ENCODE measurements at regions not wholly inside any gene's neighbourhood (a gene's known extent, or its start where the extent isn't known, plus 50 kb on each side); places are given as distances from the start of the nearest gene placed in this dataset.

DNA sequence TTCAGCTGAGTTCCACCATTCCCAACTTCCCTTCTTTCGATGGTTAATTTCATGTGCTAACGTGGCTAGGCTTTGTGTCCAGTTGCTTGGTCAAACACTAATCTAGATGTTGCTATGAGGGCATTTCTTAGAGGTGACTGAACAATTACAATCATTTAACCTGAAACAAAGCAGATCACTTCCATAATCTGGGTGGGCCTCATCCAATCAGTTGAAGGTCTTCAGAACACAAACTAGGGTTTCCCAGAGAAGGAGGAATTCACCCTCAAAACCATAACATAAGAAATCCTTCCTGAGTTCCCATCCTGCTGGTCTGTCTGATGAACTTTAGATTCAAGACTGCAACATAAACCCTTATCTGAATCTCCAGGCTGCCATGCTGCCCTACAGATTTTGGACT, 2381.7 kb downstream of the MAT2B start:
- TF ChIP-seq FOXA2 (IDR thresholded peaks at IDR 0.05), result no peak
- no peak for TF ChIP-seq ATF3 (IDR thresholded peaks at IDR 0.05)
- TF ChIP-seq JUND (IDR thresholded peaks at IDR 0.05), result no peak
- TF ChIP-seq, protein P1, sequence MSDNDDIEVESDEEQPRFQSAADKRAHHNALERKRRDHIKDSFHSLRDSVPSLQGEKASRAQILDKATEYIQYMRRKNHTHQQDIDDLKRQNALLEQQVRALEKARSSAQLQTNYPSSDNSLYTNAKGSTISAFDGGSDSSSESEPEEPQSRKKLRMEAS (IDR thresholded peaks at IDR 0.05), result no peak
- TF ChIP-seq RXRA (IDR thresholded peaks at IDR 0.05), result no peak
- no peak for TF ChIP-seq HNF4G (IDR thresholded peaks at IDR 0.05)
- no peak for TF ChIP-seq REST (IDR thresholded peaks at IDR 0.05)
- TF ChIP-seq HNF4A (conservative IDR thresholded peaks at IDR 0.05), result no peak
- TF ChIP-seq SP1 (IDR thresholded peaks at IDR 0.05), result no peak
- TF ChIP-seq RAD21 (IDR thresholded peaks at IDR 0.05), result no peak
- no peaks in the 10 kb centered on the region for H3K9me3 ChIP-seq (ENCODE audit: control insufficient read depth in 4 of 4, low read length in 3 of 4)
- no peak overlapping the region for H3K9ac ChIP-seq (ENCODE audit: low read depth in 1 of 2, low read length in 2 of 2)
- no peak overlapping the region for H3K27ac ChIP-seq (ENCODE audit: low read depth in 1 of 2, low read length in 2 of 2)
- H3K27me3 ChIP-seq (ENCODE audit: control insufficient read depth in 4 of 4, insufficient read depth in 4 of 4, low read length in 3 of 4), result no peaks in the 10 kb centered on the region
- H3K36me3 ChIP-seq (ENCODE audit: control insufficient read depth in 4 of 4, insufficient read depth in 3 of 4, low read depth in 1 of 4, low read length in 3 of 4), result no peaks in the 10 kb centered on the region
- no peak for DNase-seq (ENCODE audit: low spot score)
- no peaks in the 10 kb centered on the region for H3K4me1 ChIP-seq (ENCODE audit: control insufficient read depth in 4 of 4, insufficient read depth in 4 of 4, low read length in 3 of 4)
- WGBS, result 68% methylated on average over 2 of the region's 2 CpGs
- H3K4me3 ChIP-seq (ENCODE audit: low read depth in 1 of 3, low read length in 3 of 3), result no peak overlapping the region

- Histone ChIP-seq H3K36me3 (ENCODE audit: control insufficient read depth in 4 of 4, insufficient read depth in 3 of 4, low read depth in 1 of 4, low read length in 3 of 4) (no peaks in the 10 kb centered on the region), H3K27ac (ENCODE audit: low read depth in 1 of 2, low read length in 2 of 2) (no peak overlapping the region), H3K4me1 (ENCODE audit: control insufficient read depth in 4 of 4, insufficient read depth in 4 of 4, low read length in 3 of 4) (no peaks in the 10 kb centered on the region), H3K9me3 (ENCODE audit: control insufficient read depth in 4 of 4, low read length in 3 of 4) (no peaks in the 10 kb centered on the region), H3K9ac (ENCODE audit: low read depth in 1 of 2, low read length in 2 of 2) (no peak overlapping the region), H3K27me3 (ENCODE audit: control insufficient read depth in 4 of 4, insufficient read depth in 4 of 4, low read length in 3 of 4) (no peaks in the 10 kb centered on the region), H3K4me3 (ENCODE audit: low read depth in 1 of 3, low read length in 3 of 3) (no peak overlapping the region)
- TF ChIP-seq YY1 (IDR thresholded peaks at IDR 0.05), result no peak
- no peak for TF ChIP-seq CTCF (IDR thresholded peaks at IDR 0.05; ENCODE audit: low read depth, low read length, missing input control)
- TF ChIP-seq, protein P1 (IDR thresholded peaks at IDR 0.05), result no peak
- no peak for TF ChIP-seq GABPA (IDR thresholded peaks at IDR 0.05 in 1 of 2, conservative IDR thresholded peaks at IDR 0.05 in 1 of 2)
- no peak for TF ChIP-seq NR2F2 (IDR thresholded peaks at IDR 0.05)
- no peak for TF ChIP-seq FOXA2 (IDR thresholded peaks at IDR 0.05)
- no peak for TF ChIP-seq FOXA1 (IDR thresholded peaks at IDR 0.05)
- no peak for TF ChIP-seq REST (IDR thresholded peaks at IDR 0.05)
- no peak for TF ChIP-seq HNF4G (IDR thresholded peaks at IDR 0.05)
- TF ChIP-seq RAD21 (IDR thresholded peaks at IDR 0.05), result no peak
- TF ChIP-seq TAF1 (conservative IDR thresholded peaks at IDR 0.05), result no peak
- no peak for TF ChIP-seq RXRA (IDR thresholded peaks at IDR 0.05)
- no peak for TF ChIP-seq ZBTB33 (IDR thresholded peaks at IDR 0.05)
- no peak for TF ChIP-seq SP1 (IDR thresholded peaks at IDR 0.05)
- no peak for TF ChIP-seq EGR1 (IDR thresholded peaks at IDR 0.05; ENCODE audit: low read depth in 2 of 2)
- no peak for TF ChIP-seq JUND (IDR thresholded peaks at IDR 0.05)
- TF ChIP-seq ATF3 (IDR thresholded peaks at IDR 0.05), result no peak
- TF ChIP-seq HNF4A (conservative IDR thresholded peaks at IDR 0.05), result no peak
- DNase-seq (ENCODE audit: low spot score), result no peak
- 82% methylated on average over 6 of the region's 6 CpGs for WGBS
These were observed 2387.0 kb downstream of the MAT2B start for GRCh38 chr5:165892383-165892782.

Measured in liver (tissue), 8 donors.